ENCODE measurements at regions not wholly inside any gene's neighbourhood (a gene's known extent, or its start where the extent isn't known, plus 50 kb on each side); places are given as distances from the start of the nearest gene placed in this dataset.

DNA sequence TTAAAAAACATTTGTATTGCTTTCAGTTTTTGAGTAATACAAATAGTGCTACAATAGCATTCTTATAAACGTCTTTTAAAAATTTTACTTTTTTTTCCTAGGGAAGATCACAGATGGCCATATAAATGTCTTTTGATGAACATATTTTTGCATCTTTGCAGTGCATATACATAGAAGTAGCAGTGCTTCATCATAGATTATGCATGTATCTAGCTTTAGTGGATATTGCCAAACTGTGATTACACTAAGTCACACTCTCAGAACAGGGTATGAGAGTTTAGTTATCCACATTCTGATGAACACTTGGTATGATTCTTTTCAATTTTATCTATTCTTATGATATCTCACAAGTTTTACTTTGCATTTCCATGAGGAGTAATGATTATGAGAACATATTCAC is 99.8 kb upstream of the ASCC3 start:
- H3K27ac ChIP-seq (ENCODE audit: low read depth in 2 of 2, low read length in 2 of 2), result no peak overlapping the region
- no peak overlapping the region for H3K9ac ChIP-seq (ENCODE audit: low read depth in 1 of 2, low read length in 2 of 2)
- H3K4me3 ChIP-seq (ENCODE audit: low read length in 2 of 2), result no peak overlapping the region

GRCh38 chr6:100986921-100987320 is 105.8 kb upstream of the ASCC3 start:
- no peaks in the 10 kb centered on the region for H3K27me3 ChIP-seq (ENCODE audit: control insufficient read depth in 2 of 2, insufficient read depth in 2 of 2, low read length in 2 of 2)
- H3K36me3 ChIP-seq (ENCODE audit: control insufficient read depth in 2 of 2, insufficient read depth in 2 of 2, low read length in 2 of 2), result no peaks in the 10 kb centered on the region
- H3K9ac ChIP-seq (ENCODE audit: low read depth in 1 of 2, low read length in 2 of 2), result no peak overlapping the region
- no peaks in the 10 kb centered on the region for H3K9me3 ChIP-seq (ENCODE audit: control insufficient read depth in 2 of 2, low read length in 2 of 2)
- no peak overlapping the region for H3K27ac ChIP-seq (ENCODE audit: low read depth in 2 of 2, low read length in 2 of 2)
- no peaks in the 10 kb centered on the region for H3K4me1 ChIP-seq (ENCODE audit: control insufficient read depth in 2 of 2, insufficient read depth in 2 of 2, low read length in 2 of 2)
- H3K4me3 ChIP-seq (ENCODE audit: low read length in 2 of 2), result no peak overlapping the region

More for the DNA sequence above, 99.8 kb upstream of the ASCC3 start:
- Histone ChIP-seq H3K4me1 (ENCODE audit: control insufficient read depth in 2 of 2, insufficient read depth in 2 of 2, low read length in 2 of 2) (no peaks in the 10 kb centered on the region), H3K9me3 (ENCODE audit: control insufficient read depth in 2 of 2, low read length in 2 of 2) (no peaks in the 10 kb centered on the region), H3K36me3 (ENCODE audit: control insufficient read depth in 2 of 2, insufficient read depth in 2 of 2, low read length in 2 of 2) (no peaks in the 10 kb centered on the region), H3K27me3 (ENCODE audit: control insufficient read depth in 2 of 2, insufficient read depth in 2 of 2, low read length in 2 of 2) (no peaks in the 10 kb centered on the region)

DNA sequence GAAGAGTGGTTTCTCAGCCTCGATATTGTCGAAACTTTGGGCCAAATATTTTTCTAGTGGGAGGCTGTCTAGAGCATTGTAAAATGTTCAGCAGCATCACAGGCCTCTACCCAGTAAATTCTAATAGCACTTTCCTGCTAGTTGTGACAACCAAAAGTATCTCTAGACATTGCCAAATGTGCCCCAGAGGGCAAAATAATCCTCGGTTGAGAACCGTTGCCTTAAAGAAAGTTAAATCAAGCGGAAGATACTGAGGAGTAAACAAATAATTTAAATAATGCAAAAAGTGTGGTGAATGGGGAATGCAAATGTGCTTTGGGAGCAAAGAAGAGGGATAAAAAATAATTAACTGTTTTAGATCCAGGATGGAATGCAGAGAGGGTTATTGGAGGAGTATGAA is 106.4 kb upstream of the ASCC3 start:
- H3K9ac ChIP-seq (ENCODE audit: low read depth in 1 of 2, low read length in 2 of 2), result no peak overlapping the region
- no peak overlapping the region for H3K4me3 ChIP-seq (ENCODE audit: low read length in 2 of 2)
- no peaks in the 10 kb centered on the region for H3K9me3 ChIP-seq (ENCODE audit: control insufficient read depth in 2 of 2, low read length in 2 of 2)
- H3K4me1 ChIP-seq (ENCODE audit: control insufficient read depth in 2 of 2, insufficient read depth in 2 of 2, low read length in 2 of 2), result no peaks in the 10 kb centered on the region
- no peaks in the 10 kb centered on the region for H3K36me3 ChIP-seq (ENCODE audit: control insufficient read depth in 2 of 2, insufficient read depth in 2 of 2, low read length in 2 of 2)
- H3K27ac ChIP-seq (ENCODE audit: low read depth in 2 of 2, low read length in 2 of 2), result no peak overlapping the region
- no peaks in the 10 kb centered on the region for H3K27me3 ChIP-seq (ENCODE audit: control insufficient read depth in 2 of 2, insufficient read depth in 2 of 2, low read length in 2 of 2)

DNA sequence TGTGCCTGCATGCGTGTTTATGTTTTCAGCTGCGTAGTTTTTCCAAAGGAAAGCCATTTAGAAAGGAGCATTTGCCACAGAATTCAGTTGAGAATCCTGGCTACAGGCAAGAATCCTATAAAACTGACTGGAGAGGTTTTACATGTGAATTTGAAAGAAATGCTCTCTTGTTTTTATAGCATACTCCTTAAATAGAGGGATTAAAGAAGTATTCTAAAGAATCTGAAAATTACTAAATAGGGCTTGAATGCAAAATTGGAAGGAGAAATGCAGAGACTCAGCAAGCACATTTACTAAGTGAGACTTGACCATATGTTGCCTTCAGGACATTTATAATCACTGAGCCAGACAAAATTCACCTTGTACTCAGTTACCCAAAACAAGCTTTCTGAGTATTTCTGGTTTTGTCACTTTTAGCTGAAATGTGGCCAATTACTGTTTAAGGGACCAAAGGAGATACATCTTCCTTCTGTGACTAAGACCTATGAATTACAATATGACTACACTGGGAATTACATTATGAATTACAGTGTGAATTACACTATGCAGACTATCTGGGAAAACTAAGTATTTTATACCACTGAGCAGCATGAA is 107.4 kb upstream of the ASCC3 start:
- Histone ChIP-seq H3K9me3 (ENCODE audit: control insufficient read depth in 2 of 2, low read length in 2 of 2) (no peaks in the 10 kb centered on the region), H3K27ac (ENCODE audit: low read depth in 2 of 2, low read length in 2 of 2) (no peak overlapping the region), H3K27me3 (ENCODE audit: control insufficient read depth in 2 of 2, insufficient read depth in 2 of 2, low read length in 2 of 2) (no peaks in the 10 kb centered on the region), H3K9ac (ENCODE audit: low read depth in 1 of 2, low read length in 2 of 2) (no peak overlapping the region), H3K4me1 (ENCODE audit: control insufficient read depth in 2 of 2, insufficient read depth in 2 of 2, low read length in 2 of 2) (no peaks in the 10 kb centered on the region), H3K36me3 (ENCODE audit: control insufficient read depth in 2 of 2, insufficient read depth in 2 of 2, low read length in 2 of 2) (no peaks in the 10 kb centered on the region), H3K4me3 (ENCODE audit: low read length in 2 of 2) (no peak overlapping the region)

DNA sequence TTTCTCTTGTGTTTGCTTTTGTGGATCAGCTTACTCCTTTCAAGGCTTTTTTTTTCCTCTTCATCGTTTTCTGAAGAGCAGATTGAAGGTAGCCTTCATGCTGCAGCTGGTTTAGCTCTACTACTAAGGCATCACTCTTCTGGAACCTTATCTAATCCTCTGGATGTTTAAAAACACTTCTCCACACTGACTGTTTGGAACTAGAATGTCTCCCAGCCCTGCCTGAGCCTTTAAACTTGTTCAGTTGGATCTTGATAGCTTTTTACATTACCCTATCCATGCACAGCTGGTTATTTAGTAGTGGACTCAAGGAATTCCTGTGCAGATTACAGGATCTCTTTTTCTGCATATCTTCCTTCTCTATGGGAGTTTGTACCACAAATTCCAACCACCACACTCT is 108.9 kb upstream of the ASCC3 start:
- Histone ChIP-seq H3K4me1 (ENCODE audit: control insufficient read depth in 2 of 2, insufficient read depth in 2 of 2, low read length in 2 of 2) (no peaks in the 10 kb centered on the region), H3K4me3 (ENCODE audit: low read length in 2 of 2) (no peak overlapping the region), H3K27ac (ENCODE audit: low read depth in 2 of 2, low read length in 2 of 2) (no peak overlapping the region), H3K9me3 (ENCODE audit: control insufficient read depth in 2 of 2, low read length in 2 of 2) (no peaks in the 10 kb centered on the region), H3K36me3 (ENCODE audit: control insufficient read depth in 2 of 2, insufficient read depth in 2 of 2, low read length in 2 of 2) (no peaks in the 10 kb centered on the region), H3K9ac (ENCODE audit: low read depth in 1 of 2, low read length in 2 of 2) (no peak overlapping the region), H3K27me3 (ENCODE audit: control insufficient read depth in 2 of 2, insufficient read depth in 2 of 2, low read length in 2 of 2) (no peaks in the 10 kb centered on the region)

DNA sequence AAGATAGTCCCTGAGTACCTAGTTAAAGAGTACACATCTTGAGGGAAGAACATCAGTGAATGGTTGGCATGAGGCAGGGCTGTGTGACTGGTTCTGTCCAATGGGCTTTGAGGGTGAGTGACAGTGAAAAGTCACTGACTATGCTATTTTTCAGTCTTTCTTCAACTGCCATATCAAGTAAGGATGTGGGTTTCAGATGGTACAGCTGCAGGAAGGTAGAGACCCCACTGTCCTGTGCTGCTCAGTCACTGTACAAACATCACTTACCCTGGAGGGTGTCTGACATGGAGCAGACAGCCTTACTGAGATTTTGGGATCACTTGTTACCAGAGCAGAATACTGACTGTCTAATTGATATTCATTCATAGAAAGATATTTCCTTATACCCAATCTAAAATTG is 115.3 kb upstream of the ASCC3 start:
- Histone ChIP-seq H3K27ac (ENCODE audit: low read depth in 2 of 2, low read length in 2 of 2) (no peak overlapping the region), H3K36me3 (ENCODE audit: control insufficient read depth in 2 of 2, insufficient read depth in 2 of 2, low read length in 2 of 2) (no peaks in the 10 kb centered on the region), H3K4me3 (ENCODE audit: low read length in 2 of 2) (no peak overlapping the region), H3K9me3 (ENCODE audit: control insufficient read depth in 2 of 2, low read length in 2 of 2) (no peaks in the 10 kb centered on the region), H3K27me3 (ENCODE audit: control insufficient read depth in 2 of 2, insufficient read depth in 2 of 2, low read length in 2 of 2) (no peaks in the 10 kb centered on the region), H3K4me1 (ENCODE audit: control insufficient read depth in 2 of 2, insufficient read depth in 2 of 2, low read length in 2 of 2) (no peaks in the 10 kb centered on the region), H3K9ac (ENCODE audit: low read depth in 1 of 2, low read length in 2 of 2) (no peak overlapping the region)

DNA sequence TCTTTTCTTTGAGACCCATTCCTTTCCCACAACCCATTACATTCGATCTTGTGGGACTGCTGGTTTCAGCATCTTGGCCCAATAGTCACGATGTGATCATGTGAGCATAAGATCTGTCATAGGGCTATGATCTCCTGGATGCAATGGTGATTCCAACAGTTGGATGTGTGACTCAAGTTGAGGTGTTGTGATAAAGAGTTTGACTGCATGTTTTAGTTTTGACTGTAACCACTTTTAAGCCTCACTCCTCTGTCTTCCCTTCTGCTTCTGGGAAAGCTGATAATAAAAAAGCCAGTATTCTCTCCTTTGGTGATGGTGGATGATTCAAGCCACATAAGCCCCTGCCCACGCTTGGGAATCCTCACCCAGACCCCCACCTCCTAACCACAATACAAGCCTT is 117.0 kb upstream of the ASCC3 start:
- no peak overlapping the region for H3K9ac ChIP-seq (ENCODE audit: low read depth in 1 of 2, low read length in 2 of 2)
- no peaks in the 10 kb centered on the region for H3K36me3 ChIP-seq (ENCODE audit: control insufficient read depth in 2 of 2, insufficient read depth in 2 of 2, low read length in 2 of 2)

GRCh38 chr6:100999034-100999597 is 118.0 kb upstream of the ASCC3 start:
- no peak overlapping the region for H3K9ac ChIP-seq (ENCODE audit: low read depth in 1 of 2, low read length in 2 of 2)
- no peaks in the 10 kb centered on the region for H3K27me3 ChIP-seq (ENCODE audit: control insufficient read depth in 2 of 2, insufficient read depth in 2 of 2, low read length in 2 of 2)
- H3K4me3 ChIP-seq (ENCODE audit: low read length in 2 of 2), result no peak overlapping the region
- no peaks in the 10 kb centered on the region for H3K9me3 ChIP-seq (ENCODE audit: control insufficient read depth in 2 of 2, low read length in 2 of 2)
- no peak overlapping the region for H3K27ac ChIP-seq (ENCODE audit: low read depth in 2 of 2, low read length in 2 of 2)
- no peaks in the 10 kb centered on the region for H3K36me3 ChIP-seq (ENCODE audit: control insufficient read depth in 2 of 2, insufficient read depth in 2 of 2, low read length in 2 of 2)
- no peaks in the 10 kb centered on the region for H3K4me1 ChIP-seq (ENCODE audit: control insufficient read depth in 2 of 2, insufficient read depth in 2 of 2, low read length in 2 of 2)

More for the DNA sequence above, 117.0 kb upstream of the ASCC3 start:
- Histone ChIP-seq H3K27me3 (ENCODE audit: control insufficient read depth in 2 of 2, insufficient read depth in 2 of 2, low read length in 2 of 2) (no peaks in the 10 kb centered on the region), H3K4me1 (ENCODE audit: control insufficient read depth in 2 of 2, insufficient read depth in 2 of 2, low read length in 2 of 2) (no peaks in the 10 kb centered on the region), H3K4me3 (ENCODE audit: low read length in 2 of 2) (no peak overlapping the region), H3K9me3 (ENCODE audit: control insufficient read depth in 2 of 2, low read length in 2 of 2) (no peaks in the 10 kb centered on the region), H3K27ac (ENCODE audit: low read depth in 2 of 2, low read length in 2 of 2) (no peak overlapping the region)

DNA sequence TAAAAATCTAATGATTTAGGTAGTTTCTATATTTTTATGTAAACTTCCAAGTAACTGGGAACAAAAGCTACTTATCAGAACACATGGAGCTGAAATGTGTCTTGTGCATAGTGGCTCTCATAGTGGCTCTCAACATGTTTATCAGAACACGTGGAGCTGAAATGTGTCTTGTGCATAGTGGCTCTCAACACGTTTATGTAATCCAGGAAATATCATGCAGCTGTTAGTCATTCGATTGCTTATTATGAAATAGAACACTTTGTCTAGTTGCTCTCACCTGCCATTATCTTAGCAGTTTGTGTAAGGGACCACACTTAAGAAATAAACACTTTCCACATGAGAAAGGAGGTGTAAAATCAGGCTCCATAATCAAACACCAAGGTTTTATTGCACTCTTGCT is 119.2 kb upstream of the ASCC3 start:
- H3K36me3 ChIP-seq (ENCODE audit: control insufficient read depth in 2 of 2, insufficient read depth in 2 of 2, low read length in 2 of 2), result no peaks in the 10 kb centered on the region
- H3K9ac ChIP-seq (ENCODE audit: low read depth in 1 of 2, low read length in 2 of 2), result no peak overlapping the region
- no peak overlapping the region for H3K27ac ChIP-seq (ENCODE audit: low read depth in 2 of 2, low read length in 2 of 2)
- no peak overlapping the region for H3K4me3 ChIP-seq (ENCODE audit: low read length in 2 of 2)
- no peaks in the 10 kb centered on the region for H3K9me3 ChIP-seq (ENCODE audit: control insufficient read depth in 2 of 2, low read length in 2 of 2)
- H3K27me3 ChIP-seq (ENCODE audit: control insufficient read depth in 2 of 2, insufficient read depth in 2 of 2, low read length in 2 of 2), result no peaks in the 10 kb centered on the region
- no peaks in the 10 kb centered on the region for H3K4me1 ChIP-seq (ENCODE audit: control insufficient read depth in 2 of 2, insufficient read depth in 2 of 2, low read length in 2 of 2)

GRCh38 chr6:101001012-101001411 is 119.9 kb upstream of the ASCC3 start:
- Histone ChIP-seq H3K36me3 (ENCODE audit: control insufficient read depth in 2 of 2, insufficient read depth in 2 of 2, low read length in 2 of 2) (no peaks in the 10 kb centered on the region), H3K9me3 (ENCODE audit: control insufficient read depth in 2 of 2, low read length in 2 of 2) (no peaks in the 10 kb centered on the region), H3K4me3 (ENCODE audit: low read length in 2 of 2) (no peak overlapping the region), H3K9ac (ENCODE audit: low read depth in 1 of 2, low read length in 2 of 2) (no peak overlapping the region), H3K4me1 (ENCODE audit: control insufficient read depth in 2 of 2, insufficient read depth in 2 of 2, low read length in 2 of 2) (no peaks in the 10 kb centered on the region), H3K27ac (ENCODE audit: low read depth in 2 of 2, low read length in 2 of 2) (no peak overlapping the region), H3K27me3 (ENCODE audit: control insufficient read depth in 2 of 2, insufficient read depth in 2 of 2, low read length in 2 of 2) (no peaks in the 10 kb centered on the region)

Data from mucosa of rectum (tissue), 2 donors.